Calu3 (cell line): ENCODE measurements at regions not wholly inside any gene's neighbourhood (a gene's known extent, or its start where the extent isn't known, plus 50 kb on each side); places are given as distances from the start of the nearest gene placed in this dataset.

Experiments
- BruUV-seq: library from RNA; stranded (reverse); fragments of 400-500 nt; replicated peaks from 2 replicates; lab custom pipeline; 2021; lab: Mats Ljungman, UMichigan
- CTCF ChIA-PET: fragments of 300-600 bp; sonication (Branson Sonifier 250); formaldehyde crosslinking; loops from one replicate; lab custom pipeline; 2022; ENCODE audit warnings: antibody characterized with exemption; lab: Charles Lee
- DNase-seq: peaks from one replicate; pipeline ENCODE4 v3.0.0; 2022
- H3K27ac Mint-ChIP-seq: one replicate; pipeline ENCODE4 v1.8.0; 2022; ENCODE audit warnings: mixed read lengths; ENCODE audit not compliant: unreplicated experiment
- H3K27me3 Mint-ChIP-seq: one replicate; pipeline ENCODE4 v1.8.0; 2022; ENCODE audit warnings: mixed read lengths; ENCODE audit not compliant: unreplicated experiment
- H3K36me3 Mint-ChIP-seq: one replicate; pipeline ENCODE4 v1.8.0; 2022; ENCODE audit warnings: mild to moderate bottlenecking, moderate library complexity, mixed read lengths; ENCODE audit not compliant: insufficient read depth, unreplicated experiment
- H3K4me1 Mint-ChIP-seq: one replicate; pipeline ENCODE4 v1.8.0; 2022; ENCODE audit warnings: mild to moderate bottlenecking, low read depth, mixed read lengths; ENCODE audit not compliant: unreplicated experiment
- H3K4me3 Mint-ChIP-seq: one replicate; pipeline ENCODE4 v1.8.0; 2022; ENCODE audit warnings: mild to moderate bottlenecking, low read depth, moderate library complexity, mixed read lengths; ENCODE audit not compliant: unreplicated experiment
- H3K9me3 Mint-ChIP-seq: one replicate; pipeline ENCODE4 v1.8.0; 2022; ENCODE audit warnings: low read depth, mixed read lengths; ENCODE audit not compliant: unreplicated experiment
- intact Hi-C: fragments of 100-400 bp; cut with micrococcal nuclease; formaldehyde crosslinking; loops from one replicate; pipeline ENCODE4 v1.10.0; 2022; ENCODE audit not compliant: unreplicated experiment
- TF ChIP-seq, protein P1 (sequence below): fragments of 200-600 bp; IDR thresholded peaks from one replicate; pipeline ENCODE4 v1.8.0; 2022; ENCODE audit warnings: antibody characterized with exemption; ENCODE audit not compliant: unreplicated experiment

DNA sequence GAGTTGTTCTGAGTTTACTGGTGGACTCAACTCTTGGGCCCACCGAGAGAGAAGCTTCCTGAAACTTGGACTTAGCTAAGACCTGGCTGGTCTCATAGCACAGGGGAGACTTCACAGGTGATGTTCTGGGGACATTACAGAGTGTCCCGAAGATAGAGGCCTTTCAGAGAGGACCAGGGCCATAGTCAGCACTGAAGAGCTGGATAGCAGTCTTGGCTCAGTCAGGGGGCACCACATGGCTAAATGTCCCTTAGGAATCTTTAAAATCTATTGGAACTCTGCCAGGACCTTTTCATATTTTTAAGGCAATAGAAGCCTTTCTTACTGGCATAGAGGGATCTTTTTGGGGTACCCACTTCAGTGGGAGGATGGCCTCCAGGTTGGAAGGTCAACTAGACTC is 59.8 kb upstream of the CPLX2 start:
- no peaks in the 10 kb centered on the region for H3K36me3 Mint-ChIP-seq
- intact Hi-C loops = no loop called here
- TF ChIP-seq, protein P1, sequence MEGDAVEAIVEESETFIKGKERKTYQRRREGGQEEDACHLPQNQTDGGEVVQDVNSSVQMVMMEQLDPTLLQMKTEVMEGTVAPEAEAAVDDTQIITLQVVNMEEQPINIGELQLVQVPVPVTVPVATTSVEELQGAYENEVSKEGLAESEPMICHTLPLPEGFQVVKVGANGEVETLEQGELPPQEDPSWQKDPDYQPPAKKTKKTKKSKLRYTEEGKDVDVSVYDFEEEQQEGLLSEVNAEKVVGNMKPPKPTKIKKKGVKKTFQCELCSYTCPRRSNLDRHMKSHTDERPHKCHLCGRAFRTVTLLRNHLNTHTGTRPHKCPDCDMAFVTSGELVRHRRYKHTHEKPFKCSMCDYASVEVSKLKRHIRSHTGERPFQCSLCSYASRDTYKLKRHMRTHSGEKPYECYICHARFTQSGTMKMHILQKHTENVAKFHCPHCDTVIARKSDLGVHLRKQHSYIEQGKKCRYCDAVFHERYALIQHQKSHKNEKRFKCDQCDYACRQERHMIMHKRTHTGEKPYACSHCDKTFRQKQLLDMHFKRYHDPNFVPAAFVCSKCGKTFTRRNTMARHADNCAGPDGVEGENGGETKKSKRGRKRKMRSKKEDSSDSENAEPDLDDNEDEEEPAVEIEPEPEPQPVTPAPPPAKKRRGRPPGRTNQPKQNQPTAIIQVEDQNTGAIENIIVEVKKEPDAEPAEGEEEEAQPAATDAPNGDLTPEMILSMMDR = no peak
- H3K27me3 Mint-ChIP-seq = peaks cover 98% of the 10 kb centered on the region
- BruUV-seq = no TSS peak
- H3K4me1 Mint-ChIP-seq = no peaks in the 10 kb centered on the region
- no peak overlapping the region for H3K27ac Mint-ChIP-seq
- CTCF ChIA-PET = no interaction called here
- DNase-seq = no peak
- no peaks in the 10 kb centered on the region for H3K9me3 Mint-ChIP-seq
- no peak overlapping the region for H3K4me3 Mint-ChIP-seq

DNA sequence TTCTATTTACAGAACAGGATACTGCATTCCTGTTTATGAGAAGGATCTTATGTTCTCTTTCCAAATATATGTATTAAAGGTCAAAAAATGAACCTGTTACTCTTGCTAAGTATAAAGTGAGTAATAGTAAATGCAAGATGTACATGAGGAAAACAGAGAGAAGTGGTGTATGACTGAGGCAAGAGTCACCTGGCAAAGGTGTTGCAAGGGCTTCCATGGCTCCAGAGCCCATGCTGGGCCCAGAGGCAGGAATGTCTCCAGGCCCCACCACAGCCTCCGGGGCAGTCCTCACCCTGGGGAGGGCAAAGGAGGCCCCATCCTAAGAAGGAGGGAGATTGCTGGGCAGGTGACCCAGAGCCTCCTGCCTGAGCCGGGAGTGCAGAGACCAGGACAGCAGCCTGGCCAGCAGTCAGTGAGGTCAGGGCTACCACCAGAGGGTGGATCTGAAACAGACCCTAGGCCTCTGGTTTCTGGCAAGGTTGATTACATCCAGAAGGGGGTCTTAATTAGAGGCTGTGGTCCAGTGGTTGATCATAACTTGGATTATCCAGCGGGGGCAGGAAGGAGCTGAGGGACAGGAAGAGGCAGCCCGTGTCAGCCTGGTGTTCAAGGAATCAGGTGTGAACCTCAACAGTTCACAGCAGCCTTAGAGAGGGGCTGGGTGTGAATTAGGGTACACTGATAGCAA is 57.3 kb upstream of the CPLX2 start:
- intact Hi-C loops = no loop called here
- H3K4me1 Mint-ChIP-seq = no peaks in the 10 kb centered on the region
- TF ChIP-seq, protein P1 = no peak
- peaks cover 98% of the 10 kb centered on the region for H3K27me3 Mint-ChIP-seq
- CTCF ChIA-PET = interaction anchor here (0.6 kb wide), 1 partner anchor 1576 kb away, joined by 5 read pairs; no protein-coding TSS in a partner anchor
- no peaks in the 10 kb centered on the region for H3K36me3 Mint-ChIP-seq
- H3K4me3 Mint-ChIP-seq = no peak overlapping the region
- H3K9me3 Mint-ChIP-seq = no peaks in the 10 kb centered on the region
- DNase-seq = no peak
- no TSS peak for BruUV-seq
- no peak overlapping the region for H3K27ac Mint-ChIP-seq

DNA sequence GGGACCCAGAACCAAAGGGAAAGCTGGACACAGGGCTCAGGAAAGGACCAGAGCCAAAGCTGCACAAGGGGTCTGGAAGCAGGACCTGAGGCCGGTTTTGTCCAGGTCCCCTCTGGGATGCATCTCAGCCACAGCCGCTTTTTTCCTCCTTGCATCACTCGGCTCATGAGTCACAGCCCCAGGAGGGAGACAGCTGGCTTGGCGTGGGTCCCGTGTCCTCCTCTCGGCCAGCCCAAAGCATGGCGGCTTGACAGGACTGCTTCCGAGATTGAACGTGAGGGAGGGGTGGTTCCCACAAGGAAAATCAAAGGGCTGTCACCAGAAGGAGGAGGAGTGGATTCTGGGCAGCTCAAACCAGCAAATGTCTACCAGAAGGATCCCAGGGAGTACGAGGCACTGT is 56.7 kb upstream of the CPLX2 start:
- Mint-ChIP-seq H3K27me3 (peaks cover 98% of the 10 kb centered on the region), H3K36me3 (no peaks in the 10 kb centered on the region), H3K27ac (no peak overlapping the region), H3K4me3 (no peak overlapping the region), H3K4me1 (no peaks in the 10 kb centered on the region), H3K9me3 (no peaks in the 10 kb centered on the region)
- CTCF ChIA-PET = interaction anchor here (0.6 kb wide), 1 partner anchor 53 kb away, joined by 3 read pairs; no protein-coding TSS in a partner anchor
- intact Hi-C loops = no loop called here
- TF ChIP-seq, protein P1 = no peak
- peak; percentile 37 for DNase-seq
- BruUV-seq = no TSS peak

DNA sequence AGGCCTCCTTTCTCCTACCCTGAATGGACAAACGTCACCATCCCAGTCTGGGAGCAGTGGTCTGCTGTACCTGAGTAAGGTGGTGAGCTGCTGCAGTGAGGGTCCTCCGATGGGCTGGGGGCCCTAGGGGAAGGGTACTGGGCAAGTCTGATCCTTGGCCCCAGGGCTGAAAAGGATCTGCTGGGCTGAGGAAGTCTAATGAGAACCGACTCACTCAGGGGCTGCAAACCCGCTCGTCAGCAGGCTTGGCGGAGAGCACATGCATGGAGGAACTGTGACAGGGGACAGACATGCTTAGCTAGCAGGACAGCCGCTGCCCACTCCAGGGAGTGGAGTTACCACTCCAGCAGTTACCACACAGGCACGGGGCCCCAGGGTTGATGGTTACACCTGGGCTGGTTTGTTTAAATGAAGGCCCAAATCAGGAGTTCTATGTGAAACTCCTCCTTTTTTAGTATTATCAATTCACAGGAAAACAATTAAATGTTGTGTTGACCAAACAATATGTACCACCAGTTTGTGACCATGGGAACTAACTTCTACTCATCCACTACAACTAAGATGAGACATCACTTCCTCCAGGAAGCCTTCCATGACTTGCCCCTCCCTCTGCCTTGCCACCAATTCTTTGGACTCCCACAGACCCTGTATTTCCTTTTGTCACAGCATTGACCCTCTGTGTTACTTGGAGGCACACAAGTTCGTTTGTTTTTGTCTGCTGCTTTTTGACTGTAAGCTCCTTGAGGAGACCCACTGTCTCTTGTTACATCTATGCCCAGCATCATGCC is 56.1 kb upstream of the CPLX2 start:
- H3K4me1 Mint-ChIP-seq = no peaks in the 10 kb centered on the region
- TF ChIP-seq, protein P1 = no peak
- H3K27ac Mint-ChIP-seq = no peak overlapping the region
- no peaks in the 10 kb centered on the region for H3K9me3 Mint-ChIP-seq
- CTCF ChIA-PET = interaction anchor here (0.6 kb wide), 1 partner anchor 53 kb away, joined by 3 read pairs; no protein-coding TSS in a partner anchor
- H3K27me3 Mint-ChIP-seq = peaks cover 98% of the 10 kb centered on the region
- intact Hi-C loops = no loop called here
- no peaks in the 10 kb centered on the region for H3K36me3 Mint-ChIP-seq
- H3K4me3 Mint-ChIP-seq = no peak overlapping the region
- BruUV-seq = no TSS peak
- DNase-seq = no peak
